Lower leg skin (tissue), 4 donors: ENCODE measurements at regions not wholly inside any gene's neighbourhood (a gene's known extent, or its start where the extent isn't known, plus 50 kb on each side); places are given as distances from the start of the nearest gene placed in this dataset.

Experiments used
- DNase-seq, 2 donors: peaks; one replicate each; pipeline ENCODE4 v3.0.0-alpha.2; 2019; ENCODE audit warnings: low spot score in 2 of 2
- H3K4me3 ChIP-seq: fragments of 200-600 bp; sonication (generic); 2 replicates; pipeline ENCODE4 v1.5.1; 2017; ENCODE audit warnings: mild to moderate bottlenecking, low read depth; ENCODE audit not compliant: poor library complexity, severe bottlenecking
- CTCF ChIP-seq, 3 donors: fragments of 450-650 bp; IDR thresholded peaks; one replicate each; pipeline ENCODE4 v1.5.1; 2016; ENCODE audit warnings: antibody characterized with exemption in 3 of 3, mild to moderate bottlenecking in 3 of 3, moderate library complexity in 2 of 3
- POLR2A ChIP-seq, 2 donors: fragments of 450-650 bp; IDR thresholded peaks; one replicate each; pipeline ENCODE4 v1.6.1; 2016 to 2017; ENCODE audit warnings: antibody characterized with exemption in 2 of 2, mild to moderate bottlenecking in 1 of 2, moderate library complexity in 1 of 2
- WGBS, 2 donors: methylation state at CpG; one replicate each; pipeline ENCODE4 v1.1.5; 2018; 5-methylcytosine and 5-hydroxymethylcytosine counted together
- intact Hi-C: fragments of 100-400 bp; cut with DNase I; formaldehyde crosslinking; loops from one replicate; pipeline ENCODE4 v1.15.0; 2023; ENCODE audit warnings: low total_unique reads

GRCh38 chr14:104486222-104486923 is 93.2 kb upstream of the C14orf180 start:
- intact Hi-C loops: no loop called here
- DNase-seq: no peak
- TF ChIP-seq POLR2A (IDR thresholded peaks at IDR 0.05) (no peak), CTCF (IDR thresholded peaks at IDR 0.05) (no peak)
- 79 to 85% methylated on average over 18 of the region's 18 CpGs for WGBS, 2 donors
- no peak overlapping the region for H3K4me3 ChIP-seq

DNA sequence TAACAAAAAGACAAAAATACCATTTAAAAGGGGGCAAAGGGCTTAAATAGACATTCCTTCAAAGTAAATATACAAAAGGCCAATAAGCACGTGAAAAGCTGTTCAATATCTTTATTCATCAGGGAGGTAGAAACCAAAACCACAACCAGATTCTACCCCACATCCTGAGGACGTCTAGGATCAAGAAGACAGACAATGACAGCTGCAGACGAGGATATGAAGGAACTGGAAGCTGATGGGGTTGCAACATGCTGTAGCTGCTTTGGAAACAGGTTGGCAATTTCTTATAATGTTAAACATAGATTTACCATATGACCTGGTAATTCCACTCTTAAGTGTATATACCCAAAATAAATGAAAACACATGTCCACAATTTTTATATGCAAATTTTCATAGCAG is 85.1 kb upstream of the C14orf180 start:
- DNase-seq: no peak
- no peak overlapping the region for H3K4me3 ChIP-seq
- 45 to 56% methylated on average over 3 of the region's 3 CpGs for WGBS, 2 donors
- no peak for TF ChIP-seq CTCF (IDR thresholded peaks at IDR 0.05)
- no peak for TF ChIP-seq POLR2A (IDR thresholded peaks at IDR 0.05)
- intact Hi-C loops: no loop called here

- H3K4me3 ChIP-seq: no peak overlapping the region
- DNase-seq: no peak
- TF ChIP-seq POLR2A (IDR thresholded peaks at IDR 0.05) (no peak), CTCF (IDR thresholded peaks at IDR 0.05) (no peak)
- intact Hi-C loops: no loop called here
- WGBS, 2 donors: 55 to 79% methylated on average over 6 of the region's 6 CpGs
Observed at GRCh38 chr14:104496095-104496494, 83.5 kb upstream of the C14orf180 start.

- 71 to 73% methylated on average over 15 of the region's 15 CpGs for WGBS, 2 donors
- TF ChIP-seq CTCF (IDR thresholded peaks at IDR 0.05): no peak
- no peak for TF ChIP-seq POLR2A (IDR thresholded peaks at IDR 0.05)
- intact Hi-C loops: no loop called here
- no peak for DNase-seq
- H3K4me3 ChIP-seq: no peak overlapping the region
Observed at GRCh38 chr14:104499784-104500760, 79.5 kb upstream of the C14orf180 start.

DNA sequence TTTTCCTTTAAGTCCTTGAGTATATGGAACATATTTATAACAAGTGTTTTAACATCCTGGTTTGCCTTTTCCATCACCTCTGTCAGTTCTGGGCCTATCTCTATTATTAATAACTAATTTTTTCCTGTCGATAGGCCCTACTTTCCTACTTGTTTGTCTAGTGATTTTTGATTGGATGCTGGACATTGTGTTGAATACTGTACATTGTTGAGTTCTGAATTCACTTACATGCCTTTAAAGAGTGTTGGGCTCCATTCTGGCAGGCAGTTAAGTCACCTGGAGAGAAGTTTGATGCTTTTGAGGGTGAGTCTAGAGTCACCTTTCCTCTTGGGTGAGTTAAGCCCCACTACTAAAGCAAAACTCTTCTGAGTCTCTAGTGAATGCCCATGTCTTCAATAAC is 77.5 kb upstream of the C14orf180 start:
- intact Hi-C loops: no loop called here
- WGBS, 2 donors: 88 to 97% methylated on average over 1 of the region's 1 CpG
- TF ChIP-seq POLR2A (IDR thresholded peaks at IDR 0.05): no peak
- TF ChIP-seq CTCF (IDR thresholded peaks at IDR 0.05): no peak
- no peak for DNase-seq
- no peak overlapping the region for H3K4me3 ChIP-seq
